CD14-positive monocyte (primary cell): ENCODE measurements at regions not wholly inside any gene's neighbourhood (a gene's known extent, or its start where the extent isn't known, plus 50 kb on each side); places are given as distances from the start of the nearest gene placed in this dataset.

ENCODE experiments used
- DNase-seq, 3 donors: peaks; one replicate each; pipeline ENCODE4 v3.0.0-alpha.2; 2011 to 2022
- H2AFZ ChIP-seq: 2 replicates; pipeline ENCODE4 v1.6.0; 2012; ENCODE audit warnings: mild to moderate bottlenecking, low read depth, low read length, inconsistent platforms; ENCODE audit not compliant: insufficient read depth, poor library complexity, severe bottlenecking
- H3K27ac ChIP-seq, 2 donors: 1 replicate in 1 of 2; 2 replicates in 1 of 2; pipeline ENCODE4 v1.5.1; 2012 to 2013; ENCODE audit warnings: low read length in 2 of 2, control low read depth in 1 of 2, inconsistent platforms in 1 of 2, low read depth in 1 of 2, mild to moderate bottlenecking in 1 of 2
- H3K27me3 ChIP-seq, 2 donors: one replicate each; pipeline versions ENCODE4 v1.6.0 to v1.6.1; 2011 to 2013; ENCODE audit warnings: low read length in 2 of 2; ENCODE audit not compliant: control insufficient read depth in 2 of 2, insufficient read depth in 2 of 2
- H3K36me3 ChIP-seq, 2 donors: replicated peaks in 1 of 2; 1 replicate in 1 of 2; 2 replicates in 1 of 2; pipeline versions ENCODE4 v1.5.1 to v1.6.1; 2012 to 2013; ENCODE audit warnings: low read length in 2 of 2, control low read depth in 1 of 2, inconsistent platforms in 1 of 2, mild to moderate bottlenecking in 1 of 2; ENCODE audit not compliant: insufficient read depth in 2 of 2, control insufficient read depth in 1 of 2
- H3K4me1 ChIP-seq, 2 donors: 1 replicate in 1 of 2; 2 replicates in 1 of 2; pipeline versions ENCODE4 v1.5.1 to v1.6.1; 2012 to 2013; ENCODE audit warnings: low read length in 2 of 2, control low read depth in 1 of 2, inconsistent platforms in 1 of 2, mild to moderate bottlenecking in 1 of 2, moderate library complexity in 1 of 2; ENCODE audit not compliant: insufficient read depth in 2 of 2, control insufficient read depth in 1 of 2
- H3K4me2 ChIP-seq: replicated peaks from 2 replicates; pipeline ENCODE3; 2012; ENCODE audit warnings: low read length, moderate library complexity, mild to moderate bottlenecking; ENCODE audit not compliant: poor library complexity, severe bottlenecking; ENCODE audit errors: extremely low read depth
- H3K4me3 ChIP-seq, 3 experiments: fragments of 200-600 bp in 1 of 3; sonication (generic) in 1 of 3; replicated peaks in 1 of 3; 1 replicate in 2 of 3; 2 replicates in 1 of 3; pipeline ENCODE4 v1.5.1; 2011 to 2013; ENCODE audit warnings: low read length in 3 of 3, mild to moderate bottlenecking in 3 of 3, control low read depth in 2 of 3, low read depth in 2 of 3, inconsistent platforms in 1 of 3, moderate library complexity in 1 of 3
- H3K79me2 ChIP-seq: 2 replicates; pipeline ENCODE4 v1.6.0; 2012; ENCODE audit warnings: mild to moderate bottlenecking, control low read depth, inconsistent platforms, low read length, moderate library complexity; ENCODE audit not compliant: insufficient read depth
- H3K9ac ChIP-seq: 2 replicates; pipeline ENCODE4 v1.6.0; 2017; ENCODE audit warnings: low read length, mild to moderate bottlenecking; ENCODE audit not compliant: insufficient read depth, poor library complexity, severe bottlenecking
- H3K9me3 ChIP-seq, 2 donors: replicated peaks in 1 of 2; 1 replicate in 1 of 2; 2 replicates in 1 of 2; pipeline versions ENCODE4 v1.5.1 to v1.6.1; 2012 to 2013; ENCODE audit warnings: low read length in 2 of 2, control low read depth in 1 of 2; ENCODE audit not compliant: control insufficient read depth in 1 of 2, insufficient read depth in 1 of 2
- H4K20me1 ChIP-seq: 2 replicates; pipeline ENCODE4 v1.6.0; 2012; ENCODE audit warnings: mild to moderate bottlenecking, low read length, control low read depth, moderate library complexity; ENCODE audit not compliant: insufficient read depth
- H3K27ac Mint-ChIP-seq, 7 donors: one replicate each; pipeline ENCODE4 v1.8.0; 2020; ENCODE audit warnings: mild to moderate bottlenecking in 7 of 7, mixed read lengths in 7 of 7, moderate library complexity in 6 of 7, inconsistent platforms in 2 of 7
- H3K27me3 Mint-ChIP-seq, 3 donors: one replicate each; pipeline ENCODE4 v1.8.0; 2021 to 2022; ENCODE audit warnings: low read depth in 3 of 3, mild to moderate bottlenecking in 3 of 3, mixed read lengths in 3 of 3, moderate library complexity in 3 of 3, inconsistent platforms in 1 of 3
- H3K36me3 Mint-ChIP-seq, 2 donors: one replicate each; pipeline ENCODE4 v1.8.0; 2020; ENCODE audit warnings: mixed read lengths in 2 of 2, inconsistent platforms in 1 of 2, mild to moderate bottlenecking in 1 of 2
- H3K4me1 Mint-ChIP-seq: one replicate; pipeline ENCODE4 v1.8.0; 2020; ENCODE audit warnings: mild to moderate bottlenecking, mixed read lengths
- H3K4me3 Mint-ChIP-seq, 2 donors: one replicate each; pipeline ENCODE4 v1.8.0; 2020; ENCODE audit warnings: mild to moderate bottlenecking in 2 of 2, mixed read lengths in 2 of 2, moderate library complexity in 1 of 2
- H3K9me3 Mint-ChIP-seq, 7 donors: one replicate each; pipeline ENCODE4 v1.8.0; 2020 to 2022; ENCODE audit warnings: mixed read lengths in 7 of 7, mild to moderate bottlenecking in 6 of 7, moderate library complexity in 6 of 7, inconsistent platforms in 2 of 7
- CTCF ChIP-seq: fragments of 200-600 bp; IDR thresholded peaks from one replicate; pipeline ENCODE4 v1.8.0; 2022; ENCODE audit warnings: antibody characterized with exemption, mild to moderate bottlenecking
- WGBS: methylation state at CpG from one replicate; pipeline ENCODE4 v1.1.5; 2013; ENCODE audit warnings: missing lambda C conversion rate; ENCODE audit not compliant: insufficient coverage; 5-methylcytosine and 5-hydroxymethylcytosine counted together
- intact Hi-C, 2 donors: fragments of 100-400 bp; cut with micrococcal nuclease; formaldehyde crosslinking; loops; one replicate each; pipeline versions ENCODE4 v1.15.0 to v1.15.1; 2023

DNA sequence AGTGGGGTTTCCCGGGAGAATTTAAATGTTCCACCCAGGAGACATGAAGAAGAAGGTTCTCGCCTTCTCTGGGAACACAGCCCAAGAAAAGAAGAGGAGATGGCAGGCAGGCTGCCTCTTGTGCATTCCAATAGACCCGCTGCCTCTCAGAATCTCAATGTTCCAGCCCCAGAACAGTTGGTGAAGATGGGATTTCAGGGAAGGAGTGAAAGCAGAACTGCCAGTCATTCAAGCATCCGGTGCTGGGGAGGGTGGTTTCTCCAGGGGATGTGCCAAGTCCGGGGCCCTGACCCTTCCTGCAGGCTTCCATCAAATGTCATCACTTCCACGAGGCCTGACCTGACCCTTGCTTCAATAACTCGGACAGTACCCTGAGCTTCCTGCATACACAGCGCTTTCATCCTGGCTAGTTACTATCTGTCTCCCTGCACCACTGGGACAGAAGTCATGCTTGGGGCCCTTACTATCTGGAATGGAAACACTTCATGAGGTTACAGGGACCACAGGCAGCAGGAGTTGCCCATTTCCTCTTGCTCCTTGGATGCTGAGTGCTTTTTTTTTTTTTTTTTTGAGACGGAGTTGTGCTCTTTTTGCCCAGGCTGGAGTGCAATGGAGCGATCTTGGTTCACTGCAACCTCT is 386.6 kb upstream of the POU3F1 start:
- Histone ChIP-seq H3K4me1 (no peaks in the 10 kb centered on the region), H3K27me3 (peaks cover 0 to 3% of the 10 kb centered on the region in 2 donors), H3K36me3 (no peaks in the 10 kb centered on the region), H3K27ac (no peak overlapping the region), H3K4me2 (no peak overlapping the region), H3K9me3 (no peaks in the 10 kb centered on the region), H3K4me3 (no peak overlapping the region), H4K20me1 (no peaks in the 10 kb centered on the region), H2AFZ (no peak overlapping the region), H3K9ac (no peak overlapping the region), H3K79me2 (no peaks in the 10 kb centered on the region)
- no peak overlapping the region for H3K27ac Mint-ChIP-seq
- 62% methylated on average over 7 of the region's 10 CpGs for WGBS
- intact Hi-C loops: no loop called here
- no peaks in the 10 kb centered on the region for H3K36me3 Mint-ChIP-seq
- DNase-seq: no peak
- H3K4me3 Mint-ChIP-seq: no peak overlapping the region
- no peaks in the 10 kb centered on the region for H3K4me1 Mint-ChIP-seq
- peaks cover 7 to 20% (median 9%) of the 10 kb centered on the region in 3 donors for H3K27me3 Mint-ChIP-seq
- no peaks in the 10 kb centered on the region for H3K9me3 Mint-ChIP-seq
- TF ChIP-seq CTCF: no peak

DNA sequence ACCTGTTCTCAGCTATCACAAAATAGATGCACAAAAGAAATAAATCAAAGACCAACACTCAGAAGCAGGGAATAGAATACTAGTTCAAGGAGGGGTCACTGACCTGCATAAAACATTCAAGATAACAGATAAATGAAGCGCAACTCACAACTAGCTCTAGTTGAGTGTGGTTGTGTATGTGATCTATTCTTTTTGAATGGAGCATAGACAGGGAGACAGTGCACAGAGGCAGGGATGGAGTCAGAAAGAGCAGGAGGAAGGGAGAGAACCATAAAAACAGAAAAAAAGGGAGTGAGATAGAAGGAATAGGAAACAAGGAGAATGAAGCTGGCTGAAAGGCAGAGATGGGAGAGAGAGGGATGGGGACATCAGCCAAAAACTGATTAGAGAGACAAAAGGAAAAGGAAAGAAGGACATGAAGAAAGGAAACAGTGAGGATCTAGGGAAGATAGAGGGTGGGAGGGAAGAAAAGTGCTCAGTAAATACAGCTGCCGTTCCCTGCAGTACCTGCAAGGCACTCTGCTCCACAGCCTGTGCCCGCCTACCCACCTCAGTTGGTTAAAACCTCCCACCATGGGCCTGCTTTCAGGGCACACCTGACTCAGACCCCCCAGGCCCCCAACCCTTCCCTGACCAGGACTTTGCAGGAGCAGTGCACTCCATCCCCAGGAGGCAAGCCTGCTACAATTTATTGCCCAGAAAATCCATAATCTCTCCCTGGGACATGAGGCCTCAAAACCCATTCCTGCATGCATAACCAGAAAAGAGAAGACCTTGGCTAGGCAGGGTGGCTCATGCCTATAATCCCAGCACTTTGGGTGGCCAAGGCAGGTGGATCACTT is 385.2 kb upstream of the POU3F1 start:
- intact Hi-C loops: no loop called here
- TF ChIP-seq CTCF: no peak
- no peak for DNase-seq
- Histone ChIP-seq H3K36me3 (no peaks in the 10 kb centered on the region), H4K20me1 (no peaks in the 10 kb centered on the region), H2AFZ (no peak overlapping the region), H3K79me2 (no peaks in the 10 kb centered on the region), H3K9ac (no peak overlapping the region), H3K9me3 (no peaks in the 10 kb centered on the region), H3K4me2 (no peak overlapping the region), H3K4me3 (no peak overlapping the region), H3K27ac (no peak overlapping the region), H3K27me3 (no peaks in the 10 kb centered on the region), H3K4me1 (no peaks in the 10 kb centered on the region)
- Mint-ChIP-seq H3K4me1 (no peaks in the 10 kb centered on the region), H3K9me3 (no peaks in the 10 kb centered on the region), H3K27ac (no peak overlapping the region), H3K4me3 (no peak overlapping the region), H3K27me3 (peaks cover 5 to 16% (median 9%) of the 10 kb centered on the region in 3 donors), H3K36me3 (no peaks in the 10 kb centered on the region)
- WGBS: 100% methylated on average over 1 of the region's 3 CpGs
